ENCODE measurements at regions not wholly inside any gene's neighbourhood (a gene's known extent, or its start where the extent isn't known, plus 50 kb on each side); places are given as distances from the start of the nearest gene placed in this dataset.

- no peak overlapping the region for H3K27ac ChIP-seq
- TF ChIP-seq CTCF (conservative IDR thresholded peaks at IDR 0.05) (peak; percentile 26; the same call in 1 of the 2 replicates), ZFX (IDR thresholded peaks at IDR 0.05) (no peak)
Observed at GRCh38 chr7:112970771-112971170, 115.9 kb downstream of the GPR85 start.

GRCh38 chr7:112969946-112970345, 116.7 kb downstream of the GPR85 start:
- H3K27ac ChIP-seq = no peak overlapping the region

GRCh38 chr7:112965506-112965905, 121.1 kb downstream of the GPR85 start:
- no peak overlapping the region for H3K27ac ChIP-seq
- TF ChIP-seq ZFX (IDR thresholded peaks at IDR 0.05) (no peak), CTCF (conservative IDR thresholded peaks at IDR 0.05) (no peak)

More at GRCh38 chr7:112969946-112970345, 116.7 kb downstream of the GPR85 start:
- TF ChIP-seq ZFX (IDR thresholded peaks at IDR 0.05) (no peak), CTCF (conservative IDR thresholded peaks at IDR 0.05) (no peak)

GRCh38 chr7:112963634-112964033, 123.0 kb downstream of the GPR85 start:
- H3K27ac ChIP-seq = no peak overlapping the region
- TF ChIP-seq CTCF (conservative IDR thresholded peaks at IDR 0.05) = no peak
- no peak for TF ChIP-seq ZFX (IDR thresholded peaks at IDR 0.05)

GRCh38 chr7:112962815-112963214, 123.8 kb downstream of the GPR85 start:
- TF ChIP-seq CTCF (conservative IDR thresholded peaks at IDR 0.05) (no peak), ZFX (IDR thresholded peaks at IDR 0.05) (no peak)
- no peak overlapping the region for H3K27ac ChIP-seq

- H3K27ac ChIP-seq = no peak overlapping the region
- TF ChIP-seq ZFX (IDR thresholded peaks at IDR 0.05) = no peak
- no peak for TF ChIP-seq CTCF (conservative IDR thresholded peaks at IDR 0.05)
Observed at GRCh38 chr7:112959276-112959675, 127.4 kb downstream of the GPR85 start.

GRCh38 chr7:112958775-112959174, 127.9 kb downstream of the GPR85 start:
- H3K27ac ChIP-seq = no peak overlapping the region
- TF ChIP-seq ZFX (IDR thresholded peaks at IDR 0.05) (no peak), CTCF (conservative IDR thresholded peaks at IDR 0.05) (no peak)

Measured in C4-2B (cell line).